Spleen (tissue), 11 donors: ENCODE measurements at regions not wholly inside any gene's neighbourhood (a gene's known extent, or its start where the extent isn't known, plus 50 kb on each side); places are given as distances from the start of the nearest gene placed in this dataset.

Experiments
- DNase-seq: peaks from one replicate; pipeline ENCODE4 v3.0.0-alpha.2; 2020
- H3K27ac ChIP-seq, 8 donors: fragments of 200-600 bp; sonication (generic) in 7 of 8; 1 replicate in 4 of 8; 2 replicates in 4 of 8; pipeline versions ENCODE4 v1.5.0 to v1.8.0; 2016 to 2021; ENCODE audit warnings: inconsistent platforms in 4 of 8, mild to moderate bottlenecking in 4 of 8, moderate library complexity in 1 of 8
- H3K27me3 ChIP-seq, 7 donors: fragments of 200-600 bp; sonication (generic) in 6 of 7; replicated peaks in 1 of 7; 1 replicate in 4 of 7; 2 replicates in 3 of 7; pipeline versions ENCODE4 v1.5.0 to v1.8.0; 2016 to 2021; ENCODE audit warnings: inconsistent platforms in 3 of 7, mild to moderate bottlenecking in 1 of 7
- H3K36me3 ChIP-seq, 6 donors: fragments of 200-600 bp; sonication (generic) in 5 of 6; 1 replicate in 4 of 6; 2 replicates in 2 of 6; pipeline versions ENCODE4 v1.5.0 to v1.8.0; 2016 to 2021; ENCODE audit warnings: inconsistent platforms in 2 of 6
- H3K4me1 ChIP-seq, 6 donors: fragments of 200-600 bp; sonication (generic) in 5 of 6; 1 replicate in 3 of 6; 2 replicates in 3 of 6; pipeline versions ENCODE4 v1.5.0 to v1.8.0; 2016 to 2021; ENCODE audit warnings: inconsistent platforms in 3 of 6
- H3K4me3 ChIP-seq, 8 donors: fragments of 200-600 bp; sonication (generic) in 7 of 8; 1 replicate in 4 of 8; 2 replicates in 4 of 8; pipeline versions ENCODE4 v1.5.0 to v1.8.0; 2016 to 2021; ENCODE audit warnings: inconsistent platforms in 4 of 8, mild to moderate bottlenecking in 4 of 8, moderate library complexity in 2 of 8
- H3K9me3 ChIP-seq, 8 donors: fragments of 200-600 bp; sonication (generic) in 7 of 8; 1 replicate in 4 of 8; 2 replicates in 4 of 8; pipeline versions ENCODE4 v1.5.0 to v1.8.0; 2016 to 2021; ENCODE audit warnings: inconsistent platforms in 4 of 8
- POLR2A ChIP-seq, 3 donors: fragments of 450-650 bp; IDR thresholded peaks; one replicate each; pipeline ENCODE4 v1.5.1; 2017; ENCODE audit warnings: antibody characterized with exemption in 3 of 3, mild to moderate bottlenecking in 1 of 3
- POLR2AphosphoS5 ChIP-seq, 3 donors: sonication (generic); formaldehyde crosslinking; IDR thresholded peaks; one replicate each; pipeline ENCODE4 v1.5.1; 2017; ENCODE audit warnings: antibody characterized with exemption in 3 of 3
- WGBS, 5 donors: extraction: QIAGEN DNeasy Blood & Tissue Kit in 3 of 5; methylation state at CpG; one replicate each; pipeline versions ENCODE4 v1.1.5 to v1.1.7; 2013 to 2018; 5-methylcytosine and 5-hydroxymethylcytosine counted together
- intact Hi-C: fragments of 100-400 bp; cut with DNase I; formaldehyde crosslinking; loops from one replicate; pipeline ENCODE4 v1.15.0; 2023; ENCODE audit warnings: low total_unique reads
- TF ChIP-seq, protein P1 (sequence below), 11 experiments: fragments of 200-600 bp in 7 of 11; fragments of 450-650 bp in 4 of 11; sonication (generic) in 4 of 11; IDR thresholded peaks in 8 of 11; conservative IDR thresholded peaks in 3 of 11; 1 replicate in 7 of 11; 2 replicates in 4 of 11; pipeline versions ENCODE4 v1.4.0 to v1.8.0; 2016 to 2021; ENCODE audit warnings: antibody characterized with exemption in 11 of 11, inconsistent platforms in 4 of 11, mild to moderate bottlenecking in 1 of 11
- donor health status: healthy with polysubstance abuse.
- donor health status: DM: no; HTN: no; CAD: no; lungs with moderate emphysema.
- donor health status: DM: no; HTN: no; CAD: no.
- donor health status: Bipolar disorder and iron deficiency.
- donor health status: healthy.
- donor health status: DM: no; HTN: no; CAD: no.
- donor health status: DM: yes; HTN: yes; CAD: no.

DNA sequence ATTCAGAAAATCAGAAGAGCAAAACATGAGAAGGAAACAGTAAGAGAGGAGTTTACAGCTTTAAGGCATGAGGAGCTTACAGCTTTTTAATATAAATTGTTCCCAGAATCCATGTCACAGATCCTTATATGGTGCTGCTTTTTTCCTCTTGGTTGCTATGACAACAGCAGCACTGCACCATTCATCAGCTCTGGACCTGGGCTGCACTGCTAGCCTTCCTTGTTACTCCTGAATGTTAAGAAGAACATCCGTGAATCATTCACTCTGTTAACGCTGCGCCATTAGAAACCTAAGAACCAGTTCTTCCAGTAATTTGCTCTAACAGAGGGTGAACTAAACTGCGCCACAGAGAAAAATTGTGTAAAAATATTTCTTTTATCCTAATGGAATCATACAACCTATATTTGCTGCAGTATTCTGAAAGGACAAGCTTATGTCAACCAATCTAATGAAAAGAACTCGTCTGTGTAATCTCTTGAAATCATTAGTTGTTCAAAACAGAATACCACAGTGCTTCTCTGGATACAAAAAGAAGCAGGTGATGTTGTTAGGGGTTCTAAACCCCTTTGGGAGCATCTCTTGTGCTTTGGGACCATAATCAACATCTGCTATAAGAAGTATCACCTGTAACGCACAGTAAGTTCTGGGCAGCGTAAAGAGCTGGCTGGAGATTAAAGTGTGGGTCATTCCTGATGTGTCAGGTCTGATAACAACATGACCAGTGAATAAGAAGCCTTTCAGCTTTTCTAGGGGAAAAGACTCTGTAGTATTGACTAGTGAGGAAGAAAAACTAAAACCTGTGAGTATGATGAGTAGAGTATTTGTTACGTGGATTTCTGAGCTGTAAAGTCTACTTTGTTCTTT is 151.2 kb downstream of the TANC2 start:
- no peak overlapping the region for H3K4me3 ChIP-seq
- intact Hi-C loops: no loop called here
- no peak for TF ChIP-seq POLR2AphosphoS5 (IDR thresholded peaks at IDR 0.05)
- TF ChIP-seq POLR2A (IDR thresholded peaks at IDR 0.05): no peak
- peaks cover 0 to 4% (median 0%) of the 10 kb centered on the region in 6 donors for H3K36me3 ChIP-seq
- no peaks in the 10 kb centered on the region for H3K4me1 ChIP-seq
- H3K27me3 ChIP-seq: no peaks in the 10 kb centered on the region
- DNase-seq: no peak
- no peaks in the 10 kb centered on the region for H3K9me3 ChIP-seq
- no peak overlapping the region for H3K27ac ChIP-seq
- 93 to 97% (median 97%) methylated on average over 8 of the region's 8 CpGs for WGBS, 5 donors

DNA sequence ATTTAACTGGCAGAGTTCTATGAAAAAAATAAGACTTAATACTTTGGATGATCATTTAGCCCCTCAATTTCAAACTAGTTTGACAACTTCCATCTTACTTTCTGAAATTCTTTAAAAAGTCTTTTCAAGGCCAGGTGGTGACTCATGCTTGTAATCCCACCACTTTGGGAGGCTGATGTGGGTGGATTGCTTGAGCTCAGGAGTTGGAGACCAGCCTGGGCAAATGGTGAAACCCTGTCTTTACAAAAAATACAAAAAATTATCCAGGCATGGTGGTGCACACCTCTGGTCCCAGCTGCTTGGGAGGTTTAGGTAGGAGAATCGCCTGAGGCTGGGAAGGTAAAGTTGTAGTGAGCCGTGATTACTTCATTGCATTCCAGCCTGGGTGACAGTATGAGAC is 154.4 kb downstream of the TANC2 start:
- H3K27ac ChIP-seq: no peak overlapping the region
- 93 to 100% (median 98%) methylated on average over 2 of the region's 2 CpGs for WGBS, 5 donors

DNA sequence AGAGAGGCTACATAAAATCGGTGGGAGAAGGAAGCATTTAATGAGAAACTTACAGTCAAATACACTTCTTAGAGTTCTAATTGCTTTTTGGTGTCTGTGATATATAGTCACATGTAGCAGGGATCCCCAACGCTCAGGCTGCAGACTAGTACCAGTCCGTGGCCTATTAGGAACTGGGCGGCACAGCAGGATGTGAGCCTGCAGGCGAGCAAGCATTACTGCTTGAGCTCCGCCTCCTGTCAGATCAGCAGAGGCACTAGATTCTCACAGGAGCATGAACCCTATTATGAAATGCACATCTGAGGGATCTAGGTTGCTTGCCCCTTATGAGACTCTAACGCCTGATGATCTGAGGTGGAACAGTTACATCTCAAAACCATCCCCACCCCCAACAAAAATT is 158.5 kb downstream of the TANC2 start:
- TF ChIP-seq POLR2A (IDR thresholded peaks at IDR 0.05) (no peak), POLR2AphosphoS5 (IDR thresholded peaks at IDR 0.05) (no peak)
- TF ChIP-seq, protein P1, sequence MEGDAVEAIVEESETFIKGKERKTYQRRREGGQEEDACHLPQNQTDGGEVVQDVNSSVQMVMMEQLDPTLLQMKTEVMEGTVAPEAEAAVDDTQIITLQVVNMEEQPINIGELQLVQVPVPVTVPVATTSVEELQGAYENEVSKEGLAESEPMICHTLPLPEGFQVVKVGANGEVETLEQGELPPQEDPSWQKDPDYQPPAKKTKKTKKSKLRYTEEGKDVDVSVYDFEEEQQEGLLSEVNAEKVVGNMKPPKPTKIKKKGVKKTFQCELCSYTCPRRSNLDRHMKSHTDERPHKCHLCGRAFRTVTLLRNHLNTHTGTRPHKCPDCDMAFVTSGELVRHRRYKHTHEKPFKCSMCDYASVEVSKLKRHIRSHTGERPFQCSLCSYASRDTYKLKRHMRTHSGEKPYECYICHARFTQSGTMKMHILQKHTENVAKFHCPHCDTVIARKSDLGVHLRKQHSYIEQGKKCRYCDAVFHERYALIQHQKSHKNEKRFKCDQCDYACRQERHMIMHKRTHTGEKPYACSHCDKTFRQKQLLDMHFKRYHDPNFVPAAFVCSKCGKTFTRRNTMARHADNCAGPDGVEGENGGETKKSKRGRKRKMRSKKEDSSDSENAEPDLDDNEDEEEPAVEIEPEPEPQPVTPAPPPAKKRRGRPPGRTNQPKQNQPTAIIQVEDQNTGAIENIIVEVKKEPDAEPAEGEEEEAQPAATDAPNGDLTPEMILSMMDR (IDR thresholded peaks at IDR 0.05 in 8 of 11, conservative IDR thresholded peaks at IDR 0.05 in 3 of 11): no peak
- H3K4me3 ChIP-seq: no peak overlapping the region
- H3K4me1 ChIP-seq: peaks cover 0 to 5% (median 0%) of the 10 kb centered on the region in 6 donors
- H3K36me3 ChIP-seq: no peaks in the 10 kb centered on the region
- H3K9me3 ChIP-seq: no peaks in the 10 kb centered on the region
- intact Hi-C loops: no loop called here
- no peaks in the 10 kb centered on the region for H3K27me3 ChIP-seq
- DNase-seq: no peak
- WGBS, 5 donors: 82 to 92% (median 85%) methylated on average over 7 of the region's 7 CpGs
- H3K27ac ChIP-seq: no peak overlapping the region

More for the DNA sequence above, 154.4 kb downstream of the TANC2 start:
- Histone ChIP-seq H3K4me1 (peaks cover 0 to 4% (median 0%) of the 10 kb centered on the region in 6 donors), H3K27me3 (no peaks in the 10 kb centered on the region), H3K4me3 (no peak overlapping the region), H3K36me3 (peaks cover 0 to 4% (median 0%) of the 10 kb centered on the region in 6 donors), H3K9me3 (no peaks in the 10 kb centered on the region)
- intact Hi-C loops: no loop called here
- DNase-seq: no peak
- TF ChIP-seq POLR2A (IDR thresholded peaks at IDR 0.05): no peak
- TF ChIP-seq, protein P1 (IDR thresholded peaks at IDR 0.05 in 8 of 11, conservative IDR thresholded peaks at IDR 0.05 in 3 of 11): no peak
- TF ChIP-seq POLR2AphosphoS5 (IDR thresholded peaks at IDR 0.05): no peak

DNA sequence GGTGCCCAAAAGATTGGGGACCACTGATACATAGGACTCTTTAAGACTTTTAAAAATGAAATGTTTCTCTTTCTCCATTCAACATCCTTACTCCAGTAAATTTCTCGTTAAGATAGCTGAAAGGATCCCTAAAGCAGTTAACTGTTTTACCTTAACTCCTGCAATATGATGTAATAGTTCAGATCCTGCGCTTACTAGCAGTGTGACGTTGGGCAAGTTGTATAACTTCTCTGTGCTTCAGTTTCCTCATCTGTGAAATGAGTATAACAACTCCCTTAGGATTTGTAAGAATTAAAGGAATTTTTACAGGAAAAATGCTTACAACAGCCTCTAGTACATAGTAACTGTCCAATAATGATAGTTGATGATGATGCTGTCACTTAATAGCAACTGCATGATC is 158.9 kb downstream of the TANC2 start:
- Histone ChIP-seq H3K27ac (no peak overlapping the region), H3K4me1 (peaks cover 0 to 5% (median 0%) of the 10 kb centered on the region in 6 donors), H3K27me3 (no peaks in the 10 kb centered on the region), H3K4me3 (no peak overlapping the region), H3K9me3 (no peaks in the 10 kb centered on the region), H3K36me3 (no peaks in the 10 kb centered on the region)
- DNase-seq: no peak
- TF ChIP-seq, protein P1 (IDR thresholded peaks at IDR 0.05 in 8 of 11, conservative IDR thresholded peaks at IDR 0.05 in 3 of 11): no peak
- TF ChIP-seq POLR2AphosphoS5 (IDR thresholded peaks at IDR 0.05): no peak
- no peak for TF ChIP-seq POLR2A (IDR thresholded peaks at IDR 0.05)
- 69 to 90% (median 77%) methylated on average over 3 of the region's 3 CpGs for WGBS, 5 donors
- intact Hi-C loops: no loop called here
